ENCODE measurements at regions not wholly inside any gene's neighbourhood (a gene's known extent, or its start where the extent isn't known, plus 50 kb on each side); places are given as distances from the start of the nearest gene placed in this dataset.
A peak's percentile ranks its signal among the peaks of the same experiment; 100 is the strongest.

DNA sequence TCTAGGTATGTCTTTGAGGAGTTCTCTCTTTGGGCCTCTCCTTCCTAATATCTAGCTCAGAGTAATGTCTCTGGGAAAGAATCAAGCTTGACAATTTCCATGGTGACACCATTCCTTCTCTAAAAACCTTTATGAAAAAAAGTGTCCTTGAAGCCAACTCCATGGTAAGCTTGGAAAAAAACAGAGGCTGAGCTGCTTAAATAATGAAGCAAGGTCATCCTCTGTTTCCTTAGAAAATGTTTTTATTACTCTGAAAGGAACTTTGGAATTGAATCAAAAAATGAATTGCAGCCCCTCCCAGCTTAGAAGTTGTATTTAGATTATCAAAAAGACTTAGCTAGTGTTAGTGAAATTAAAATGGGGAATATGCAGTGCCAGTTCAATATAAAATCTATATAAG lies 166.1 kb upstream of the KITLG start:
- H3K4me1 ChIP-seq: peaks cover 44% of the 10 kb centered on the region
- no peaks in the 10 kb centered on the region for H3K27me3 ChIP-seq (ENCODE audit: low read depth)
- peak in 1 of 2 experiments; percentile 60 for DNase-seq (ENCODE audit: low spot score in 2 of 2)
- in situ Hi-C loops (cut with MboI; ENCODE audit: low sequenced_read_pairs): no loop called here
- H3K9me3 ChIP-seq: no peaks in the 10 kb centered on the region
- no peak overlapping the region for H3K4me3 ChIP-seq
- H3K36me3 ChIP-seq (replicated peaks): no peaks in the 10 kb centered on the region

DNA sequence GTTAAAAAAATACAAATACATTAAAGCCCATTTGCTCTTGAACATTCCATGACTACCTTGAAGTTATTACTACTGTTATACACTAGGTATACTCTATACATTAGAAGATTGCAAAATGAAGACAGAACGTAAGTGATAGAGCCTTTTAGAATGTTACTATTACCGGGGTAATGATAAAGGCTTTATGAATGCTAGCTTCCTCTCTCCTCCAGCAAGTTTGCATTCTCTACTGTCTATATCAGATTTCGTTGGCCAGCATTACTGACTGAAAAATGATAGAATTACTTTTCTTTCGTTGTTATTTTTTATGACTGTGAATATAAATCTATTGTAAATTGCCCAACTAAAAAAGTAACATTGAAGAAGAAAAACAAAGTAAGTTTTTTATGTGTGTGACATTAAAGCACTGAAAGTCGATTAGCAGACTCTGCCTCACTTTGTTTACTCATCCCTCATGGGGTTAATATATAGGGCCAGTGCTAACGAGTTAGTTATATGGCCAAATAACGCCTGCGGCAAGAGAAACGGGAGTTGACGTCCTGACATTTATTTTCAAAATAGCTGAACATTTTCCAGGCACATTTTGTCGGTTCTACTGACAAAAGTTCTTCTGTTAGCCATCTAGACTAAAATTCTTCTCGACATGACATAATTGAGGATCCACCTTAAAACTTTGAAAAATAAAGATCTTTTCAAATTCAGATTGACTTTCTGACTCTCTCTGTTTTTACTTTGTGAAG lies 163.8 kb upstream of the KITLG start:
- in situ Hi-C loops (cut with MboI; ENCODE audit: low sequenced_read_pairs): no loop called here
- H3K9me3 ChIP-seq: no peaks in the 10 kb centered on the region
- no peak overlapping the region for H3K4me3 ChIP-seq
- peaks cover 44% of the 10 kb centered on the region for H3K4me1 ChIP-seq
- peak; percentile 69 to 72 for DNase-seq (ENCODE audit: low spot score in 2 of 2)
- no peaks in the 10 kb centered on the region for H3K36me3 ChIP-seq (replicated peaks)
- H3K27me3 ChIP-seq (ENCODE audit: low read depth): no peaks in the 10 kb centered on the region

DNA sequence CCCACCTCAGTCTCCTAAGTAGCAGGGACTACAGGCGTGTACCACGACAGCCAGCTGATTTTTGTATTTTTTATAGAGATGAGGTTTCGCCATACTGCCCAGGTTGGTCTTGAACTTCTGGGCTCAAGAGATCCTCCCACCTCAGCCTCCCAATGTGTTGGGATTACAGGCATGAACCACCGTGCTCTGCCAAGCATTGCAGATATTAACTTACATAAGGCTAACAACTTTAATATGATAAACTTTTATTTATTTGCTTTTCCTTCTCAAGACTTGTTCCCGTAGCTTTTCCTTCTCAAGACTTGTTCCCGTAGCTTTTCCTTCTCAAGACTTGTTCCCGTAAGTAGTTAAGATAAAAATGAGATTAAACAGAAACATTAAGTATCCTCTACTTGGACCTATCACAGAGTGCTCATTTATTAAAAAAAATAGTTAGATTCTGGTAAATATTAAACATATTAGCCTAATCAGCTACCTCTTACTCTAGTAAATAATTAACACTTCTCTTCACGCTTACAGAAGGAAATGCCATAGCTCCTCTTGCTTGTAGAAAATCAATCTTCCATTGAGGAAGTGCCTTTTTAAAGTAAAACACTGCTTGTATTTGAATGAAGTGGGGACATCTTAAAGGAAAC lies 157.7 kb upstream of the KITLG start:
- no peak for DNase-seq (ENCODE audit: low spot score in 2 of 2)
- Histone ChIP-seq H3K36me3 (replicated peaks) (no peaks in the 10 kb centered on the region), H3K27me3 (ENCODE audit: low read depth) (no peaks in the 10 kb centered on the region), H3K9me3 (no peaks in the 10 kb centered on the region), H3K4me1 (peaks cover 12% of the 10 kb centered on the region), H3K4me3 (no peak overlapping the region)
- in situ Hi-C loops (cut with MboI; ENCODE audit: low sequenced_read_pairs): no loop called here

DNA sequence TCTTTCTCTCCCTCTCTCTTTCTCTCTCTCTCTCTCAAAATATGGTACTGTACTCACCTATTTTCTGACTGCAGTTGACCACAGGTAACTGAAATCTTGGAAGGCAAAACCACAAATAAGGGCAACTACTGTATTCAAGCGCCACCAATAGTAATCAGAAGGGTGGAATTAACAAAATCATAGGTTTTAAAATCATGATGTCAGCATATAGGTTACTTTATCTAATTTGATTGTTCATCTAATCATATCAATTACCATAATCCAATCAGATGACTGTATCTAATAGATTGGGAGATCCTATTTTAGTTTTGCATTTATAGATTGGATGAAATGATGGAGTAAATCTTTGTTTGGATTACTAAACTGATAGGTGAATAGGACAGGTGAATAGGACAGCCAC lies 155.8 kb upstream of the KITLG start:
- in situ Hi-C loops (cut with MboI; ENCODE audit: low sequenced_read_pairs): no loop called here
- no peak for DNase-seq (ENCODE audit: low spot score in 2 of 2)
- peaks cover 28% of the 10 kb centered on the region for H3K4me1 ChIP-seq
- no peaks in the 10 kb centered on the region for H3K27me3 ChIP-seq (ENCODE audit: low read depth)
- no peak overlapping the region for H3K4me3 ChIP-seq
- H3K9me3 ChIP-seq: no peaks in the 10 kb centered on the region
- no peaks in the 10 kb centered on the region for H3K36me3 ChIP-seq (replicated peaks)

DNA sequence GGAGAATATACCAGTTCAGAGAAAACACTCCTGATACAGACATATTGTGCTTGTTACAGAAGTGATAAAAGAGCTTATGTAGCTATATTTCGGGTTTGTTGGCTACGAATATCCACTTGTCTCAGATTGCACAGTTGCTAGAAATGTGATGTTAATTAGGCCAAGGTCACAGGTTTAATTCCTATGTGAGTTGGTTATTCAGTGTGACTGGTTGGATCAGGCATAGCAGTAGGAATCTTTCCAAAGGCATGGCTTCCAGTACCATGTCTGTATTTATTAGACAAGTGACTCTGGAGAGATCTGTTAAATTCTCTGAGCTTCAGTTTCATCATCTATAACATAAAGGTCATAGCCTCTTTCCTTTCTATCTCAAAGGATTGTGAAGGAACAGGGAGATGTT lies 152.7 kb upstream of the KITLG start:
- H3K36me3 ChIP-seq (replicated peaks): no peaks in the 10 kb centered on the region
- H3K9me3 ChIP-seq: no peaks in the 10 kb centered on the region
- no peaks in the 10 kb centered on the region for H3K27me3 ChIP-seq (ENCODE audit: low read depth)
- H3K4me3 ChIP-seq: no peak overlapping the region
- peaks cover 28% of the 10 kb centered on the region for H3K4me1 ChIP-seq
- in situ Hi-C loops (cut with MboI; ENCODE audit: low sequenced_read_pairs): no loop called here
- DNase-seq (ENCODE audit: low spot score in 2 of 2): no peak

DNA sequence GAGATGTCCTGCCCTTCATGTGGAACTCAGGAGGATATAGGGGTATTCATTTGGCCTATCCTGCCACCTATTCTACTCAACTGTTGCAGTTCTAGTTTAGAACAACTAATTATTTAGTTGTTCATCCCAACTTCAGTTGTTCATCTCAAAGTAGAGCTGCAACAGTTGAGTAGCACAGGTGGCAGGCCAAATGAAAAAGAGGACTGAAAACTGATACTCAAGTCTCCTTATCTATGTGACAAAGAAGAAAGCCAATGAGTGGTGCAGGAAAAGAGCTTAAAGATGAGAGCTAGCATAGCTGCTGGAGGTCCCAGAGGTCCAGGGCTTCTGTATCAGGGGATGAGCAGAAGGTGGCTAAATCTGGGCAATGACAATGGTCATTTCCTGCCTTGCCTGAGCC lies 148.9 kb upstream of the KITLG start:
- Histone ChIP-seq H3K27me3 (ENCODE audit: low read depth) (no peaks in the 10 kb centered on the region), H3K36me3 (replicated peaks) (no peaks in the 10 kb centered on the region), H3K9me3 (no peaks in the 10 kb centered on the region), H3K4me1 (peaks cover 40% of the 10 kb centered on the region), H3K4me3 (no peak overlapping the region)
- DNase-seq (ENCODE audit: low spot score in 2 of 2): no peak
- in situ Hi-C loops (cut with MboI; ENCODE audit: low sequenced_read_pairs): no loop called here

DNA sequence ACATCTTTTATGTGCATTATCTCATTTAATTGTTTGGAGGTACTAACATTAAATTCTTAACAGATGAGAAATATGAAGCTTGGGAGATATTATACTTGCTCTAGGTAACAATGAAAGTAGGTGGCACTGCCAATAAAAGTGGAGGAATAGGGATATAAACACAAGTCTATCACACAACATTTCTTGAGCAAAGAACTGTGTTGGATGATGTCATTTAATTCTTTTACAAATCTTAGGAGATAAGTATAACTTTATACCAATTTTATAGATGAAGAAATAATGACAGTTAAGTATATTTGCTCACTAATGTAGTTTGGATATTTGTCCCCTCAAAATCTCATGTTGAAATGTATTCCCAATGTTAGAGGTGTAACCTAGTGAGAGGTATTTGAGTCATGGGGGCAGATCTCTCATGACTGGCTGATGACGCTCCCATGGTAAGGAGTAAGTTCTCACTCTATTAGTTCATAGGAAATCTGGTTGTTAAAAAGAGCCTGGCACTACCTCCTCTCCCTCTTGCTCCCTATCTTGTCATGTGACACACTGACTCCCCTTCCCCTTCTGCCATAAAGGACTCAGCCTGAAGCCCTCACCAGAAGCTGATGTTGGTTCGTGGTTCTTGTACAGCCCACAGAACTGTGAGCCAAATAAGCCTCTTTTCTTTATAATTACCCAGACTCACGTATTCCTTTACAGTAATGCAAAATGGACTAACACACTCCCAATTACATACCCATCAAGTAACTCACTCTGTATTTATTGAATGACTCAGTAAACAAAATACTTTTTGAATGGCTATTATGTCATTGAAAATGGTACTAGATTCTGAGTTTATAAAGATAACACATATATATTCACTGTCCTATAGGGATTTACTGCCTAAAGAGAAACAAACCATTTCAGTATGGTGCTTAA lies 146.8 kb upstream of the KITLG start:
- Histone ChIP-seq H3K27me3 (ENCODE audit: low read depth) (no peaks in the 10 kb centered on the region), H3K4me3 (no peak overlapping the region), H3K4me1 (peaks cover 27% of the 10 kb centered on the region), H3K36me3 (replicated peaks) (no peaks in the 10 kb centered on the region), H3K9me3 (no peaks in the 10 kb centered on the region)
- in situ Hi-C loops (cut with MboI; ENCODE audit: low sequenced_read_pairs): no loop called here
- DNase-seq (ENCODE audit: low spot score in 2 of 2): no peak

DNA sequence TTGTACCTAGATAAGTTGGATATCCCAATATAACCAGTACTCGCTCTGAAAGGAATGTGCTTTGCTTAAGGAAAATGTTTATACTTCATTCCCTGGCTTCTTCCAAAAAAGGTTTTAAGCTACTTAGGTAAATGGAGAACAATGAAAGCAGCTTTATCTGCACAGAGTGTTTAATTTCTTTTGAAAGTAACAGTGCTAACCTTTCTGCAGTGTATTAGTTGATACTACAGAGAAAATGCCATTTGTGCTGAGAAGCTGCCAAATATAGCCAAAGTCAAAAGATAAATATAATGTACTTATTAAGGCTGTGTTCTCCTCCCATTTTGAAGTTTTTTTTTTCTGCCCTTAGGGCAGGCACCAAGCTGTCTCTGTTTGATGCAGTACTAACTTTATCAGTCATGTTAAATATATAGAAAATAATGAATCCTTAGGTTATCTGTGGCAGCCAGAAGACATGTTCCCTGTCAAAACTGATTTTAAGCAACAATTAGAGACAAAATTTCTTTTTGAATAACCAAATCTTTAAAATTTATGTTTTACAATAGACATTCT lies 145.4 kb upstream of the KITLG start:
- Histone ChIP-seq H3K9me3 (no peaks in the 10 kb centered on the region), H3K4me1 (peaks cover 20% of the 10 kb centered on the region), H3K27me3 (ENCODE audit: low read depth) (no peaks in the 10 kb centered on the region), H3K4me3 (no peak overlapping the region), H3K36me3 (replicated peaks) (no peaks in the 10 kb centered on the region)
- in situ Hi-C loops (cut with MboI; ENCODE audit: low sequenced_read_pairs): no loop called here
- peak in 1 of 2 experiments; percentile 63 for DNase-seq (ENCODE audit: low spot score in 2 of 2)

DNA sequence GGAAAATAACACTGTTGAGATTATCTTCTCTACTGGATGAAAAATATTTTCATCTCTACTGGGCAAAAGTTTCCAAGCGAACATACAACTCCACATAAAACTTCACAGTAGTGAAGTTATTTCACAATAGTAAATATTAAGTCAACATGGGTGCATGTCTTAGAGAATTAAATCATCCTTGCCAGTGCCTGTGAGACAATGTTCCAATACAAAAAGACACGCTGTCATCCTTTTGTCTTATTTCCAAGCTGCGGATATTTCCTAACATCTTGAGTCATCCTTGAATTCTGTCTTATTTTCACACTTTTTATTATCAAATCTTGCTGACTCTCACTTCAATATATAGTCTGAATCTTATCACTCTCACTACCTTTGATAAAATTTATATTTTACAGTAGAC lies 142.9 kb upstream of the KITLG start:
- Histone ChIP-seq H3K4me1 (peaks cover 20% of the 10 kb centered on the region), H3K9me3 (no peaks in the 10 kb centered on the region), H3K36me3 (replicated peaks) (no peaks in the 10 kb centered on the region), H3K4me3 (no peak overlapping the region), H3K27me3 (ENCODE audit: low read depth) (no peaks in the 10 kb centered on the region)
- no peak for DNase-seq (ENCODE audit: low spot score in 2 of 2)
- in situ Hi-C loops (cut with MboI; ENCODE audit: low sequenced_read_pairs): no loop called here

DNA sequence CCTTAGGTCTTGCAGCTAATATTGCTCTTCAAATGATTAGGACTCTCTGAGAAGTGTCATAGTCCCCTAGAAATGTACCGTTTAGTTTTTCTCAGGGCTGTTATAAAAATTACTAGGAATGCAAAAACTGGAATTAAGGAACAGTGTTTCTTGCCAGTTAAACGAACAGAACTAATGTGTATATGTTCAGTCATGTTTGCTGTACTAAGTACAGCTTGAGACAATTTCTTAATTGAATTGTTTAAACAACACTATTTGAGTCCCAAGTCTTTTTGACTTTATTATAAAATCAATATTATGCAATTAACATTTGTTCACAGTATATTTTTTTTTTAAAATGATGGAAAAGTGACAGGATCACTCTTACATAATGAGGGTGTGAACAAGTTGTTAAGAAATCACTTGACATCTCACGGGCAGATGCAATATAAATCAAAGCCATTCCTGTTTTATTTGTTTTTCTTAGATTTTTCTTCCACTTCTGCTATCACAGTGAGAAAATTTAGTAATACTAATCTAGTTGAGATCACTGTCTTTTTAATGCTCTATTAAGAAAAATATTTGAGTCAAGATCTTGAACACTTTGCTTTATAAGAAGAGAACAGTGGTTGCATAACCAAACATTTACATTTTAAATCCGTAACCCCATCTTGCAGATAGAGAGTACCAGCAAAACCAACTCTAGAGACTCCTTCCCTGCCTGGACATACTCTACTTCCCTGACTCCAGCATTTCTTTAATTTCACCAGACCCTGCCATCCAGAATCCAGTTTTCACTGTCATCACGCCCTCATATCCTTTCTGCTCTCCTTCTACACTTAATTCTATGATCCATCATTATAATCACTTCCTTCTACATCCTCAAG lies 140.7 kb upstream of the KITLG start:
- no peaks in the 10 kb centered on the region for H3K27me3 ChIP-seq (ENCODE audit: low read depth)
- in situ Hi-C loops (cut with MboI; ENCODE audit: low sequenced_read_pairs): no loop called here
- H3K9me3 ChIP-seq: no peaks in the 10 kb centered on the region
- peaks cover 18% of the 10 kb centered on the region for H3K4me1 ChIP-seq
- H3K4me3 ChIP-seq: no peak overlapping the region
- no peak for DNase-seq (ENCODE audit: low spot score in 2 of 2)
- no peaks in the 10 kb centered on the region for H3K36me3 ChIP-seq (replicated peaks)

DNA sequence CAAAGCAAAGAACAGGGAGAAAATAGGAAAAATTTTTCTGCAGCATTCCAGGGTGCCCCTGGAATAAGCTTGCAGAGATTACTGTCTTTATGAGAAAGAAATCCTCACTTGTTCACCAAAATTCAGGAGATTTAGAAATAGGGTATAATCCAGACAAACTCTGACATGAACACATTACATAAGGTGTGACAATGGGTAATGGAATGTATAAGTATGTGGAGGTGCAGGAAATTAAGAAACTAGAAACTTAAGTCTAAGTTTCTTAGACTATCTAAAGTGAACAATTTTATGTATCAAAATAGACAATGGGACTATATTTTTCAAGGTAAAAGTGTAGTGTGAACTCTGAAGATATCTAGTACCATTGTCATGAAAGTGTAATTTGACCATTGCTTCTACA lies 140.0 kb upstream of the KITLG start:
- Histone ChIP-seq H3K9me3 (no peaks in the 10 kb centered on the region), H3K27me3 (ENCODE audit: low read depth) (no peaks in the 10 kb centered on the region), H3K4me1 (peaks cover 10% of the 10 kb centered on the region), H3K4me3 (no peak overlapping the region), H3K36me3 (replicated peaks) (no peaks in the 10 kb centered on the region)
- in situ Hi-C loops (cut with MboI; ENCODE audit: low sequenced_read_pairs): no loop called here
- no peak for DNase-seq (ENCODE audit: low spot score in 2 of 2)

DNA sequence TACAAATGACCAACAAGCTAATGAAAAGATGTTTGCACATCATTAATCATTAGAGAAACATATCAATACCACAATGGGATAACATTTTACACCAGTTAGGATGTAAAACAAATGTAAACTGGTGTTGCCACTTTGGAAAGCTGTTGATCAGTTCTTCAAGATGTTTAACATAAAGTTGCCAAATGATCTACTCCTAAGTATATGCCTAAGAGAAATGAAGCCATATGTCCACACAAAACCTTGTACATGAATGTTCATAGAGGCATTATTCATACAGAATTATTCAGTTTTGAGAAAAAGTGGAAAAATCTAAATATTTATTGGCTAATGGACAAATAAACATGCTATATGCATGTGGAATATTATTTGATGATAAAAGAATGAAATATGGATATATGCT lies 136.9 kb upstream of the KITLG start:
- no peak for DNase-seq (ENCODE audit: low spot score in 2 of 2)
- Histone ChIP-seq H3K36me3 (replicated peaks) (no peaks in the 10 kb centered on the region), H3K4me3 (no peak overlapping the region), H3K4me1 (no peaks in the 10 kb centered on the region), H3K9me3 (no peaks in the 10 kb centered on the region), H3K27me3 (ENCODE audit: low read depth) (no peaks in the 10 kb centered on the region)
- in situ Hi-C loops (cut with MboI; ENCODE audit: low sequenced_read_pairs): no loop called here

DNA sequence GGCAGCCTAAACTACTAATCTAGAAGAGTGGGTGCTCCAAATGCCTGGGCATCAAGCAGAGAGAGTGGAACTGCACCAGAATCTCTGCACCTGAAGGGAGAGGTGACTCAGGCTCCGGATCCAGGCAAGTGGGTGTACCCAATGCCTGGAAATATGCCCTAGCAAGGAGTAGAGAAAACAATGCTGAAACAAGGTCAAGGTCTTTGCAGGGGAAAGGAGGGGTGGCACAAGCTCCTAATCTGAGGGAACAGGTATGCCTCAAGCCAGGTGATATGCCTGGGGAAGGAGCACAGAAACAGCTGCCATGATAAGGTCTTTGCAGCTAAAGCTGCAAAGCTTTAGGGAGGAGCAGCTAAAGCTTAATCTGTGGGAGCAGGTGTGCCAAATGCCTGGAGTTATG lies 136.0 kb upstream of the KITLG start:
- H3K4me3 ChIP-seq: no peak overlapping the region
- H3K27me3 ChIP-seq (ENCODE audit: low read depth): no peaks in the 10 kb centered on the region
- in situ Hi-C loops (cut with MboI; ENCODE audit: low sequenced_read_pairs): no loop called here
- DNase-seq (ENCODE audit: low spot score in 2 of 2): no peak
- no peaks in the 10 kb centered on the region for H3K4me1 ChIP-seq
- H3K9me3 ChIP-seq: no peaks in the 10 kb centered on the region
- H3K36me3 ChIP-seq (replicated peaks): no peaks in the 10 kb centered on the region

Measured in HAP-1 (cell line).